Tibial nerve (tissue), 4 donors: ENCODE measurements at regions not wholly inside any gene's neighbourhood (a gene's known extent, or its start where the extent isn't known, plus 50 kb on each side); places are given as distances from the start of the nearest gene placed in this dataset.

Experiments used
- DNase-seq, 2 donors: peaks; one replicate each; pipeline ENCODE4 v3.0.0-alpha.2; 2019; ENCODE audit warnings: low spot score in 2 of 2
- H3K27ac ChIP-seq, 4 donors: fragments of 200-600 bp; sonication (generic) in 3 of 4; one replicate each; pipeline ENCODE4 v1.5.1; 2017 to 2019; ENCODE audit warnings: mild to moderate bottlenecking in 1 of 4
- H3K27me3 ChIP-seq, 2 donors: fragments of 200-600 bp; sonication (generic) in 1 of 2; one replicate each; pipeline versions ENCODE4 v1.5.1 to v1.6.0; 2017 to 2019
- H3K36me3 ChIP-seq, 3 donors: fragments of 200-600 bp; sonication (generic); one replicate each; pipeline ENCODE4 v1.5.1; 2018 to 2019
- H3K4me1 ChIP-seq, 4 donors: fragments of 200-600 bp; sonication (generic) in 3 of 4; one replicate each; pipeline ENCODE4 v1.5.1; 2017 to 2019
- H3K4me3 ChIP-seq, 4 donors: fragments of 200-600 bp; sonication (generic) in 3 of 4; one replicate each; pipeline ENCODE4 v1.5.1; 2017 to 2019; ENCODE audit warnings: mild to moderate bottlenecking in 1 of 4, moderate library complexity in 1 of 4
- H3K9me3 ChIP-seq, 4 donors: fragments of 200-600 bp; sonication (generic) in 3 of 4; one replicate each; pipeline ENCODE4 v1.5.1; 2017 to 2019
- CTCF ChIP-seq, 5 experiments: fragments of 200-600 bp in 3 of 5; fragments of 450-650 bp in 2 of 5; sonication (generic) in 3 of 5; IDR thresholded peaks; one replicate each; pipeline ENCODE4 v1.5.1; 2016 to 2019; ENCODE audit warnings: antibody characterized with exemption in 5 of 5, mild to moderate bottlenecking in 3 of 5, moderate library complexity in 2 of 5
- EP300 ChIP-seq, 2 donors: sonication (generic); formaldehyde crosslinking; IDR thresholded peaks; one replicate each; pipeline ENCODE4 v1.6.1; 2017; ENCODE audit warnings: antibody characterized with exemption in 2 of 2, mild to moderate bottlenecking in 1 of 2
- POLR2A ChIP-seq, 2 donors: fragments of 450-650 bp; IDR thresholded peaks; one replicate each; pipeline ENCODE4 v1.6.1; 2017; ENCODE audit warnings: antibody characterized with exemption in 2 of 2, mild to moderate bottlenecking in 2 of 2, moderate library complexity in 2 of 2
- WGBS, 2 donors: methylation state at CpG; one replicate each; pipeline ENCODE4 v1.1.5; 2018; 5-methylcytosine and 5-hydroxymethylcytosine counted together

- no peak overlapping the region for H3K27ac ChIP-seq
- H3K36me3 ChIP-seq, result no peaks in the 10 kb centered on the region
- TF ChIP-seq EP300 (IDR thresholded peaks at IDR 0.05) (no peak), CTCF (IDR thresholded peaks at IDR 0.05) (no peak), POLR2A (IDR thresholded peaks at IDR 0.05) (no peak)
- DNase-seq, result no peak
- H3K4me3 ChIP-seq, result no peak overlapping the region
- H3K27me3 ChIP-seq, result no peaks in the 10 kb centered on the region
- no peaks in the 10 kb centered on the region for H3K9me3 ChIP-seq
- no peaks in the 10 kb centered on the region for H3K4me1 ChIP-seq
Observed at GRCh38 chr11:37104380-37104779, 506.3 kb upstream of the RAG2 start.

DNA sequence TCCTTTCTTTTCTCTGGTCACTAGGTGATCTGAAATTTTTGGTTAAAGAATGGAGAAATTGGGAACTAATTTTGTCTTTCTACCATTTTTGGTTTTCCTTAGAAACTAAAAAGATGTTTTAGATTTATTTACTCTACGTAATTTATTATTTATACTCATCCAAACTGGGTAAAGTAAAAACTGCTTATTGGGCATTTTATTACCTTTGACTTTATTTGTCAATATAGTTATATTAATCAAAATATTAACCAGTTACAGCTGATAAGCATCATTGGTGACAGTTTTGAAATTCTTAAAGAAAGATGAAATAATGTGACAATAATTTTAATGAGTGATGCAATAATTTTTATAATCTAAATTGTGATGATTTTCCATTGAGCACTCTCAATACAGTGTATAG is 502.0 kb upstream of the RAG2 start:
- no peak for TF ChIP-seq POLR2A (IDR thresholded peaks at IDR 0.05)
- no peak for TF ChIP-seq CTCF (IDR thresholded peaks at IDR 0.05)
- no peak for TF ChIP-seq EP300 (IDR thresholded peaks at IDR 0.05)
- Histone ChIP-seq H3K4me1 (no peaks in the 10 kb centered on the region), H3K9me3 (no peaks in the 10 kb centered on the region), H3K36me3 (no peaks in the 10 kb centered on the region), H3K4me3 (no peak overlapping the region), H3K27me3 (no peaks in the 10 kb centered on the region), H3K27ac (no peak overlapping the region)
- no peak for DNase-seq
- 96 to 98% methylated on average over 1 of the region's 1 CpG for WGBS, 2 donors

DNA sequence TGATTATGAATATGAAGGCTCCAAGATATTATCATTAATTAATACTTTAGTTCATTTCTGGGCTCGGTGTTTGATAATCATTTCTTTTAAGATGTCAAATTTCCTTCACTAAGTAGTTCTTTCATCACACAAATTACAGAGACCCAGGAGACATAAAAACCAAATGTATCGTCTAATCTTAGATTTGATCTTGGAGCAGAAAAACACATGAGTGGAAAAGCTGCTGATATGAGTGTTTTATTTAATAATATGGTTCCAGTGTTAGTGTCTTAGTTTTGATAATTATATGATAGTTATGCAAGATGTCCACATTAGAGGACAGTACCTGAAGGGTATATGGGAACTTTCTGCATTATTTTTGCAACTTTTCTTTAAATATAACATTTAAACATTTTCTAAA is 494.5 kb upstream of the RAG2 start:
- no peak for DNase-seq
- TF ChIP-seq CTCF (IDR thresholded peaks at IDR 0.05) (no peak), POLR2A (IDR thresholded peaks at IDR 0.05) (no peak), EP300 (IDR thresholded peaks at IDR 0.05) (no peak)
- 78 to 85% methylated on average over 2 of the region's 2 CpGs for WGBS, 2 donors
- no peaks in the 10 kb centered on the region for H3K9me3 ChIP-seq
- no peaks in the 10 kb centered on the region for H3K36me3 ChIP-seq
- no peak overlapping the region for H3K27ac ChIP-seq
- no peaks in the 10 kb centered on the region for H3K27me3 ChIP-seq
- no peak overlapping the region for H3K4me3 ChIP-seq
- H3K4me1 ChIP-seq, result no peaks in the 10 kb centered on the region

DNA sequence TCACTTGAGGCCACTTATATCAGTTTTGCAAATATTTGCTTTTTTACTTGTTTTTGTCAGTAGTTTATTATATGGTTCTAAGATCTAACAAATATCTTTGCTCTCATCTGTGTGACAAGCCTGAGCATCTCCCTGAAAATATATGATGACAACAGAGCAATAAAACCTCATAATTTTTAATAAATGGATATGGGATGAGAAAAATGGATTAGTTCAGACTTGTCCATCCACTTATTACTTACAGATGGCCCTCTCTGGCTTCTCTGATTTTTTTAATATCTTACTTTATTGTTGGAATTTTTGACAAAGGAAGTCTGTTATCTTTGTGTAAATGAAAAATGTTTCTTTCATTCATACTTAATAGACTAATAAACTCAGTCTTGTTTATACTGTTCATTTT is 491.4 kb upstream of the RAG2 start:
- Histone ChIP-seq H3K27ac (no peak overlapping the region), H3K9me3 (no peaks in the 10 kb centered on the region), H3K36me3 (no peaks in the 10 kb centered on the region), H3K4me1 (no peaks in the 10 kb centered on the region), H3K4me3 (no peak overlapping the region), H3K27me3 (no peaks in the 10 kb centered on the region)
- TF ChIP-seq CTCF (IDR thresholded peaks at IDR 0.05) (no peak), EP300 (IDR thresholded peaks at IDR 0.05) (no peak), POLR2A (IDR thresholded peaks at IDR 0.05) (no peak)
- DNase-seq, result no peak

DNA sequence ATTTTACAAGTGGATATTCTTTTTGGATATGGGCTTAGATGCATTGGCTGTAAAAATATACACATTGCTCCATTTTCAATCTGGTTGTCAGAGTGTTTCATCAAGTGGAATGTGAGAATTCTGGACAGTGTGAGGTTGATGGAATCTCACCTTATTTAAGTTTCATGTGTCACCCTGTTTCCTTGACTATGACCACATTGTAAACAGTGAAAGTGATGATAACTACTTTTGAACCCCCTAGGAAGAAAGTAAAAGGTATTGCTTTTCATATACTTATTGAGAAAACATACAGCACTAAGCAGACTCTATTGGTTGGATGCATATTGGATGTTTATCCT is 490.5 kb upstream of the RAG2 start:
- no peaks in the 10 kb centered on the region for H3K27me3 ChIP-seq
- H3K4me1 ChIP-seq, result no peaks in the 10 kb centered on the region
- no peak for DNase-seq
- H3K4me3 ChIP-seq, result no peak overlapping the region
- no peaks in the 10 kb centered on the region for H3K36me3 ChIP-seq
- no peak overlapping the region for H3K27ac ChIP-seq
- no peaks in the 10 kb centered on the region for H3K9me3 ChIP-seq
- no peak for TF ChIP-seq POLR2A (IDR thresholded peaks at IDR 0.05)
- TF ChIP-seq CTCF (IDR thresholded peaks at IDR 0.05), result no peak
- TF ChIP-seq EP300 (IDR thresholded peaks at IDR 0.05), result no peak
